ENCODE measurements at regions not wholly inside any gene's neighbourhood (a gene's known extent, or its start where the extent isn't known, plus 50 kb on each side); places are given as distances from the start of the nearest gene placed in this dataset.
"Not testable (repeated sequence)": the region's sequence is repeated elsewhere in the genome, so short reads cannot be mapped to it uniquely, and the experiment has no call there.

- DNase-seq (ENCODE audit: low spot score): peak; percentile 54
These were observed 95.8 kb downstream of the ATXN3L start for GRCh38 chrX:13223868-13224567.

- peak; percentile 9 for DNase-seq (ENCODE audit: low spot score)
These were observed 98.9 kb downstream of the ATXN3L start for GRCh38 chrX:13220916-13221315.

DNA sequence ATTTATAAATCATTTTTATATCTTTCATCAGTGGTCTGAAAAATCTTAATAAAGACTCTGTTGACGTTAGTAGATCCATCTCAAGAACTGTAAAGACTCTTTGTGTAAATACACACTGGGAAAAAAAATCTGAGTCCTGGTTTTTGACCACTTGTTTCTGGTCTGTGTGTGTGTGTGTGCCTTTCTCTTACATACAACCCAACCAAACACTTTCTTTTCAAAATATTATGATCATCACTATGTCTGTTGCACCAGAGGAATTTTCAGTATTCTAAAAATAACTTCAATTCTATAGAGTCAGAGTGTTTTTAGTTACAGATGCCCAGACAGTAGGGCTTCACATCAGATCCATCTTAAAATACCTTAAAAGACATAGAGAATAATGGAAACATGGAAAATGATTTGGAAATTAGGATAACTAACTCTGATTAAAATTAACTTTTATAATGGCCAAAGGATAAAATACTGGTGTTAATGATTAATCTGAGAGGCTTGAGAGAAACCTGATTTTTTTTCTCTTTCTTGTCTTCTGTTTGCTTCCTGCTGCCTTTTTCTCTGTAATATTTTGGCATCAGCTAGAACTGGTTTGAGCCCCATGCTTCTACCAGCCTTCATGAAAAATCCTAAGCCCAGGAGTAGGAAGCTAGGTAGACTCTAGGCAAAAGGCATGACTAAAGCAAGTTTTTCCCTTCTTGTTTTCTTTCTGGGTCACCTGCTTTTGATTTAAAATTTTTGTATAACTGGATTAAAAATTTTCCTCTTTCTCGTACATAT lies 99.7 kb downstream of the ATXN3L start:
- peak; percentile 6 for DNase-seq (ENCODE audit: low spot score)

DNA sequence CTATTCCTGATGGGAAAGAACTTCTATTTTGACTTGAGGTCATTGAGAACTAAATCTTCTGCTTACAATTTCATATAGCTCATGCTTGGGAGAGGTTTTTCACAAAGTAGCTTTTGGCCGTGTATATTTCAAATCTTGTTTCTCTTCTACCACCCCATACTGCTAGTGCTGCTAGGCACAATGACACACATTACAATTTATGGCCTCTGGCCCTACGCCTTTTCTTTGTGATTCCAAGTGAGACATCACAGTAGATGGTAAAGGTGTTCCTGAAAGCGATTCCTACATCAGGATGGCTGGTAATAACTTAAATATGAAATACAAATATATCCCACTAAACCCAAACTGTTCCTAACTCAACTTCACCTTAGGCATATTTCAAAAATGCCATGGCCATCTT lies 101.1 kb downstream of the ATXN3L start:
- no peak for DNase-seq (ENCODE audit: low spot score)

DNA sequence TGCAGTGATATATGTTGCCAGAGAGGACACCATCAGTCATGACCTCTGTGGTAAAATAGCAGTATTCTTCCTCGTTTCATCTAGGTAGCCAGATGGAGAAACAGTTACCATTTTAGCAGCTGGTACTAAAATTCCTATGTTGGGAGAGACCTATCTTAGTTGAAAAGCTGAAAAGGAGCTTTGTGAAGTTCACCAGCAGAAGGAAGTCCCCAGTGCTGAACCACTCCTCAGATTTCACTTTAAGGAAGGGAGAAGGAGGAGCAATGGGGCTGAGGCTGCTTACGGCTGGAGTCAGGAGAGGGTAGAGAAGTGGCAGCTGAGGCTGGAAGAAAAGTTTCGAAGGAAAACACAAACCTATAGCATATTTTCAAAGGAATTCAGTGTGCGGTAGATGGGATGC lies 103.7 kb downstream of the ATXN3L start:
- DNase-seq (ENCODE audit: low spot score): no peak

- no peak for DNase-seq (ENCODE audit: low spot score)
These were observed 104.1 kb downstream of the ATXN3L start for GRCh38 chrX:13215729-13216128.

- DNase-seq (ENCODE audit: low spot score): no peak
These were observed 107.6 kb downstream of the ATXN3L start for GRCh38 chrX:13212191-13212651.

DNA sequence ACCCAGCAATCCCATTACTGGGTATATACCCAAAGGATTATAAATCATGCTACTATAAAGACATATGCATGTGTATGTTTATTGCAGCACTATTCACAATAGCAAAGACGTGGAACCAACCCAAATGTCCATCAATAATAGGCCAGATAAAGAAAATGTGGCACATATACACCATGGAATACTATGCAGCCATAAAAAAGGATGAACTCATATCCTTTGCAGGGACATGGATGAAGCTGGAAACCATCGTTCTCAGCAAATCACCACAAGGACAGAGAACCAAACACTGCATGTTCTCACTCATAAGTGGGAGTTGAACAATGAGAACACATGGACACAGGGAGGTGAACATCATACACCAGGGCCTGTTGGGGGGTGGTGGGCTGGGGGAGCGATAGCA lies 109.7 kb downstream of the ATXN3L start:
- not testable (repeated sequence) for DNase-seq (ENCODE audit: low spot score)

- DNase-seq (ENCODE audit: low spot score): not testable (repeated sequence)
These were observed 110.1 kb downstream of the ATXN3L start for GRCh38 chrX:13209704-13210103.

DNA sequence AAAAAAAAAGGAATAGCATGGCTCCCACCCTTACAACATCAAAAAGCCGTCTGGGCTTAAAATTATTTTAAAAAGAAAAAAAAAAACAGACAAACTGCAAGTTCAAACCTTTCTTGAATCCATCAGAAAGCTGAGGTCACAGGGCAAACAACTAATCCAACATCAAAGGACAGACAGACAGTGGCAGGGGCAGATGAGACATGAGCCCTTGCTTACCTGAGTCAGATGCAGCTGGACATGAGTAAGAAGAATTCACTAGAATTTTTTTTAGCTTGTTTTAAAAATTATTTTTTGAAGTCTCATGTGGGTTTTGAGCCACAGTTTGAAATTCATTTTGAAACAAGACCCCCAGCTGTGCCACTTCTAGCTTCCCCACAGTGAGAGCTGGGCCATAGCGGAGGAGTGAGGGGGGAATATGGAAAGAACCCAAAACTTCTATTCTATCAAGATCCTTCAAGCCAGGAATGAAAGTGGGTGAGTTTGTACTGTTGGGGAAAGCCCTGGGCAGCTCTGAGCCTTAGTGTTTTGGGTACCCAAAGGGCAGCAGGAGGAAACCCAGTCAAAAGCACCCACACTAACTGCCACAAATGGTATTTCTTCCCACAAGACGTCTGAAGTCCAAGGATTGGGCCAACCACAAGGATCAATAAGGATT lies 111.4 kb downstream of the ATXN3L start:
- DNase-seq (ENCODE audit: low spot score): no peak

DNA sequence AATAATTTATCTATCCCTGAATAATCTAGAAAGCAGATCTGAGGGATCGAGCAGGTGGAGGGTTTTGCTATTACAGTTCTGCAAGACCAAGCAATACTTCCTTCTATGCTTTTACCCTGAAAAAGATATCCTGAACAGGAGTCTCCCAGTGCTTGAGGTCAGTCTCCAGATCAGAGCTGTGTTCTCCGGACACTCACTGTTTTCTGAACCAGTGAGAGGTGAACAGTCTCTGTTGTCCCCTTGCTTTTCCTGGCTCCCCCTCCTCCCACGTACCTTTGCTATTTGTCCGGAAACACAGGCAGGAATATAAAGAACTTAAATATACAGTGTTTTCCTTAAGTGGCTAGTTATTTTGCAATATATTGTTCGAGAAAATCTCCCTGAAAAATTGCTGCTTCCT lies 116.6 kb downstream of the ATXN3L start:
- DNase-seq (ENCODE audit: low spot score): no peak

- DNase-seq (ENCODE audit: low spot score): no peak
These were observed 118.1 kb downstream of the ATXN3L start for GRCh38 chrX:13201605-13202219.

DNA sequence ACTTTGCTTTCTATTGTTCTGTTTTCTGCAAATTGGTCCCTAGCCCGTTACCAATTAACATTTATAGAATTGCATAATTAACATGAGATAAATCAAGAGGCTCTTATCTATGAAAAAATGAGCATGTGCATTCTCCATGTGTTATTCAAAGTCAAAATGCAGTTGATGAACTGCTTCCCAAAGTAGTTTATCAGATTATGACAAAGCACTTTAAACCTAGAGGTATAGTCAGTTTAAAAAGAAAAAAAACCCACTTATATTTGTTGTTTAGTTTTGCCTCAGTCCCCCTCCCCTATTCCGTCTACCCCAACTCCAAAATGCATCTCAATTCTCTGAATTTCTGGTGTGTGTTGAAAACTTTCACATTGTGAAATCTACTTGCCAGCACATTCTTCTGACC lies 119.5 kb downstream of the ATXN3L start:
- DNase-seq (ENCODE audit: low spot score): no peak

DNA sequence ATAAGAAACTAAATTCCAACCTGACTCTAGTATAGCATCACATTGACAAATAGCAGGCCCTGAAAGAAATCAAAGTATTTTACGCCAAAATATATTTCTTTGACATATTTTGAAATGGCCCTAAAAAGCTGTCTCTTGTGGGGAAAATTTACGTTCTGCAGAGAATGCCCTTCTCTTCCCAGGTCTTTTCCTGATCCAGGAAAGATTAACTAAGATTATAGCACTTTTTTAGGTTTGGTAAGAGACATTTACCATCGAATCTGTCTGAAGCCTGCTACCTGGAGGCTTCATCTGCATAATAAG lies 121.1 kb downstream of the ATXN3L start:
- DNase-seq (ENCODE audit: low spot score): no peak

DNA sequence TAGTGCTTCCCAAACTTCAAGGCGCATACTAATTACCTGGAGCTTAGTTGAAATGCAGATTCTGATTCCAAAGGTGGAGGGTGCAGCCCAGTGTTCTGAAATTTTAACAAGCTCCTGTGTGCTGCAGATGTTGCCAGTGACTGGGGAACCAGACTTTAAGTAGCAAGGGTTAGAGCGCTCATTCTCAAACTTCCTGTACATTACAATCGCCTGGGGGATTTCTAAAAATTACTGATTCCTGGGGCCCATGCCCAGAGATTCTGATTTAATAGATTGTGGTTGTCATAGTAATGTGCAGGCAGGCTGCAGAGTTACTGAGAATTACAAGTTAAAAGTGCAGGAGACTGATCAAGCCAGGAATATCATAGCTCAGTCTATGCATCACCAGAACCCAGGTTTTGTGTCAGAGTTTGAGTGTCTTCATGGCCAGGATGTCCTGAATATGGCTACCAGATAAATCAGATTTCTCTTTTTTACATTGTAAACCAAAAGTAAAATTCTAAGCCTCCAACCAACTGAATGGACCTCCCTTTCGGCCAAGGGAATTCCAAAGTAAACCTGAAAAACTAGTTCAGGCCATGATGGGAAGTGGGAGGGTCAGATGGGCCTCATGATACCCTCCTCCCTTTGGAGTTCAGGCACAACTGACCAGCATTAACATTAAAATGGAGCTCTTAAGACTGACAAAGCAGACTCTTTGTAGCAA lies 121.6 kb downstream of the ATXN3L start:
- DNase-seq (ENCODE audit: low spot score): no peak

DNA sequence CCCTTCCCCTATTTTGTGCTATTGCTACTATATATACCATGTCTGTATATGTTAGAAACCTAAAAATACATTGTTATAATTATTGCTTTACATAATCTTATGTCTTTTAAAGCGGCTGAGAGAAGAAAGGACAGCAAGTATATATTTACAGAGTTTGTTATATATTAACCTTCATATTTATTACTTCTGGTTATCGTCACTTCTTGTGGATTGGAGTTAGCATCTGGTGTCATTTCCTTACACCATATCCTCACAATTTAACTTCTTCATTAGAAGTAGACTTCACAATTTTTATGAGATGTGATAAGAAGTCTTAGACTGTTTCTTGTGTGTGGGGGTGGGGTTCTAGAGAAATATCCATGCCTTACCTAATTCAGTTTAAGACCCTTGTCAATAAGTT lies 123.1 kb downstream of the ATXN3L start:
- no peak for DNase-seq (ENCODE audit: low spot score)

DNA sequence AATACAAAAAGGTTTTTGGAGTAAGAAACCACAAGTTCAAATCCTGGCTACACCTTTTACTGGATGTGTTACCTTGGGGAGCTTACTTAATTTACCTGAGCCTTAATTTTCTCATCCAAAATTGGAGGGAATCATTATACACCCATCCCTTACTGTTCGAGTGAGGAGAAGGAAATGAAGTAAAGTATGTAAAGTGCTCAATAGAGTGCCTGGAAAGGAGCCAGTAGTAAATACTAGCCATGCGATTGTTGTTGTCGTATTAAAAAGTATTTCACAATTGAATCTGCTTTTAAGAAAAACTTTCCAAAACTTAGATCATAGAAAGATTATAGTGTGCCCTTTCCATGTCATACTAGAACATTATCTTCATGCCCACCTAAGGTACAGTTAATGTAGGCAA lies 124.5 kb downstream of the ATXN3L start:
- DNase-seq (ENCODE audit: low spot score): no peak

DNA sequence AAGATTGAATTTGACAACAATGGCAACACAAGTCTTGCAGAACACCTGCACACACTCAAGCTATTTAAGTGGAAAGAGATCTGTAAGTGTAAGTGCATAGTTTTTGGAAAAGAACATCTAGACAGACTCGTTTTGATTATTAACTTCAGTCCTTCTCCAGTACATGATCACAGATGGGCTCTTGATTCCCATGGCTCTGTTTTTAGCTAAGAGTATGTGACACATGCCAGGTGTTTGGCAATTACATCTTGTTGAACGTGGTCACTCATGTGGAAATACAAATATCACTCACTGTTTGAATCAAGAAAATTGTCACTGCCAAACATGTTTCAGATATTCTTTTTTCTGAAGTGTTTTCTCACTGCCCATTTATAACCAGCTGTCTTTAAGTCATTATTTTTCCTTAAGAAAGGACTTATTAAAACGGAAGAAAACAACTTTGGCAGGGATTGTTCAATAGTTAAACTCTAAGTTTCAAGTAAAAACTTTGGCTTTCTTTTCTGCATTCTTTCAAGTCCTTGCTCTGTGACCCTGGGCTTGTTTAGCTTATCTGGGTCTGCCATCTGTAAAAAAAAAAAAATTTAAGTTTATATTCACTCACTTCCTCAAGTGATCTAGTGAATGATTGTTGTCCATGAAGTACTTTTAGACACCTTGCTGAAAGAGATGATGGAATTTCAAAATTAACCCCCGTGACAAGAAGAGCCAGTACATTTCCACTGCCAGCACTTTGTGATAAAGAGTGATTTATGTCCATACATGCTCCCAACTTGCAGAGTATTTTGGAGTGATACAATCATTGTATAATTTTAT lies 125.4 kb downstream of the ATXN3L start:
- DNase-seq (ENCODE audit: low spot score): no peak

GRCh38 chrX:13190051-13190450 lies 129.8 kb downstream of the ATXN3L start:
- DNase-seq (ENCODE audit: low spot score): no peak

DNA sequence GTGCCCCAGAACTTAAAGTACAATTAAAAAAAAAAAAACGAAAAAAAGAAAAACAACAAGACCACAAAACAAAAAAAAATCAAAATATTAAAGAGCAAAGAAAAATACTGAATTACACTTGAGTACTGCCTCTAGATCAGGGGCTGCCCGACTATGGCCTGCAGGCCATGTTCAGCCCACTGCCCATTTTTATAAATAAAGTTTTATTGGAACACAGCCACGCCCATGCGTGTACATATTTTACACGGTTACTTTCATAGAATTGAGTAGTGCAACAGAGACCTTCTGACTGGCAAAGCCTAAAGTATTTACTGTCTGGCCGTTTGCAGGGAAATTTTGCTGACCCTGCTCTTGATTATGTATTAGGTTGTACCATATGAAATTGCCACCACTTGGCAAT lies 130.5 kb downstream of the ATXN3L start:
- no peak for DNase-seq (ENCODE audit: low spot score)

- DNase-seq (ENCODE audit: low spot score): no peak
These were observed 131.0 kb downstream of the ATXN3L start for GRCh38 chrX:13188731-13189309.

All from LoVo (cell line).